ENCODE measurements at regions not wholly inside any gene's neighbourhood (a gene's known extent, or its start where the extent isn't known, plus 50 kb on each side); places are given as distances from the start of the nearest gene placed in this dataset.

- no peak overlapping the region for H3K27ac ChIP-seq (ENCODE audit: extremely low read depth, low read depth, low read length)
- H3K9me3 ChIP-seq (ENCODE audit: control insufficient read depth, insufficient read depth, low read depth, low read length): no peaks in the 10 kb centered on the region
- H3K36me3 ChIP-seq (ENCODE audit: control insufficient read depth in 2 of 2, insufficient read depth in 1 of 2, low read length in 2 of 2): no peaks in the 10 kb centered on the region
- H3K4me3 ChIP-seq (ENCODE audit: low read depth, low read length): no peak overlapping the region
- TF ChIP-seq ZNF624 (tag by site-specific recombination; IDR thresholded peaks at IDR 0.05) (no peak), INSM2 (tag by site-specific recombination; IDR thresholded peaks at IDR 0.05) (no peak), EGR2 (tag by site-specific recombination; IDR thresholded peaks at IDR 0.05; ENCODE audit: low read depth) (no peak), TSHZ1 (tag by site-specific recombination; IDR thresholded peaks at IDR 0.05; ENCODE audit: borderline replicate concordance) (no peak), ZSCAN30 (tag by site-specific recombination; IDR thresholded peaks at IDR 0.05) (no peak), ZNF621 (tag by site-specific recombination; IDR thresholded peaks at IDR 0.05) (no peak), ZNF585B (tag by site-specific recombination; IDR thresholded peaks at IDR 0.05) (no peak), ZNF433 (tag by site-specific recombination; IDR thresholded peaks at IDR 0.05; ENCODE audit: low read depth) (no peak)
- TF ChIP-seq, protein P1, sequence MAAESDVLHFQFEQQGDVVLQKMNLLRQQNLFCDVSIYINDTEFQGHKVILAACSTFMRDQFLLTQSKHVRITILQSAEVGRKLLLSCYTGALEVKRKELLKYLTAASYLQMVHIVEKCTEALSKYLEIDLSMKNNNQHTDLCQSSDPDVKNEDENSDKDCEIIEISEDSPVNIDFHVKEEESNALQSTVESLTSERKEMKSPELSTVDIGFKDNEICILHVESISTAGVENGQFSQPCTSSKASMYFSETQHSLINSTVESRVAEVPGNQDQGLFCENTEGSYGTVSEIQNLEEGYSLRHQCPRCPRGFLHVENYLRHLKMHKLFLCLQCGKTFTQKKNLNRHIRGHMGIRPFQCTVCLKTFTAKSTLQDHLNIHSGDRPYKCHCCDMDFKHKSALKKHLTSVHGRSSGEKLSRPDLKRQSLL (tag by site-specific recombination; IDR thresholded peaks at IDR 0.05): no peak
- TF ChIP-seq, protein P2, sequence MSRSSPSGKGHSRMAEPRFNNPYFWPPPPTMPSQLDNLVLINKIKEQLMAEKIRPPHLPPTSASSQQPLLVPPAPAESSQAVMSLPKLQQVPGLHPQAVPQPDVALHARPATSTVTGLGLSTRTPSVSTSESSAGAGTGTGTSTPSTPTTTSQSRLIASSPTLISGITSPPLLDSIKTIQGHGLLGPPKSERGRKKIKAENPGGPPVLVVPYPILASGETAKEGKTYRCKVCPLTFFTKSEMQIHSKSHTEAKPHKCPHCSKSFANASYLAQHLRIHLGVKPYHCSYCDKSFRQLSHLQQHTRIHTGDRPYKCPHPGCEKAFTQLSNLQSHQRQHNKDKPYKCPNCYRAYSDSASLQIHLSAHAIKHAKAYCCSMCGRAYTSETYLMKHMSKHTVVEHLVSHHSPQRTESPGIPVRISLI (tag by site-specific recombination; IDR thresholded peaks at IDR 0.05): no peak
- TF ChIP-seq, protein P3, sequence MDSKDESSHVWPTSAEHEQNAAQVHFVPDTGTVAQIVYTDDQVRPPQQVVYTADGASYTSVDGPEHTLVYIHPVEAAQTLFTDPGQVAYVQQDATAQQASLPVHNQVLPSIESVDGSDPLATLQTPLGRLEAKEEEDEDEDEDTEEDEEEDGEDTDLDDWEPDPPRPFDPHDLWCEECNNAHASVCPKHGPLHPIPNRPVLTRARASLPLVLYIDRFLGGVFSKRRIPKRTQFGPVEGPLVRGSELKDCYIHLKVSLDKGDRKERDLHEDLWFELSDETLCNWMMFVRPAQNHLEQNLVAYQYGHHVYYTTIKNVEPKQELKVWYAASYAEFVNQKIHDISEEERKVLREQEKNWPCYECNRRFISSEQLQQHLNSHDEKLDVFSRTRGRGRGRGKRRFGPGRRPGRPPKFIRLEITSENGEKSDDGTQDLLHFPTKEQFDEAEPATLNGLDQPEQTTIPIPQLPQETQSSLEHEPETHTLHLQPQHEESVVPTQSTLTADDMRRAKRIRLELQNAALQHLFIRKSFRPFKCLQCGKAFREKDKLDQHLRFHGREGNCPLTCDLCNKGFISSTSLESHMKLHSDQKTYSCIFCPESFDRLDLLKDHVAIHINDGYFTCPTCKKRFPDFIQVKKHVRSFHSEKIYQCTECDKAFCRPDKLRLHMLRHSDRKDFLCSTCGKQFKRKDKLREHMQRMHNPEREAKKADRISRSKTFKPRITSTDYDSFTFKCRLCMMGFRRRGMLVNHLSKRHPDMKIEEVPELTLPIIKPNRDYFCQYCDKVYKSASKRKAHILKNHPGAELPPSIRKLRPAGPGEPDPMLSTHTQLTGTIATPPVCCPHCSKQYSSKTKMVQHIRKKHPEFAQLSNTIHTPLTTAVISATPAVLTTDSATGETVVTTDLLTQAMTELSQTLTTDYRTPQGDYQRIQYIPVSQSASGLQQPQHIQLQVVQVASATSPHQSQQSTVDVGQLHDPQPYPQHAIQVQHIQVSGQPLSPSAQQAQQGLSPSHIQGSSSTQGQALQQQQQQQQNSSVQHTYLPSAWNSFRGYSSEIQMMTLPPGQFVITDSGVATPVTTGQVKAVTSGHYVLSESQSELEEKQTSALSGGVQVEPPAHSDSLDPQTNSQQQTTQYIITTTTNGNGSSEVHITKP (tag by site-specific recombination; IDR thresholded peaks at IDR 0.05): no peak
- ChIA-PET CTCF (interaction anchor here (0.6 kb wide), 1 partner anchor 27 kb away, joined by 3 read pairs; no protein-coding TSS in a partner anchor), POLR2A (no interaction called here)
- no peaks in the 10 kb centered on the region for H3K4me1 ChIP-seq (ENCODE audit: control insufficient read depth, insufficient read depth, low read length)
Measured at GRCh38 chr10:29931833-29932232, 127.6 kb downstream of the JCAD start.

- POLR2A ChIA-PET: no interaction called here
- Histone ChIP-seq H3K36me3 (ENCODE audit: control insufficient read depth in 2 of 2, insufficient read depth in 1 of 2, low read length in 2 of 2) (no peaks in the 10 kb centered on the region), H3K9me3 (ENCODE audit: control insufficient read depth, insufficient read depth, low read depth, low read length) (no peaks in the 10 kb centered on the region), H3K4me3 (ENCODE audit: low read depth, low read length) (no peak overlapping the region), H3K27ac (ENCODE audit: extremely low read depth, low read depth, low read length) (no peak overlapping the region), H3K4me1 (ENCODE audit: control insufficient read depth, insufficient read depth, low read length) (no peaks in the 10 kb centered on the region)
- CTCF ChIA-PET: interaction anchor here (1.1 kb wide), 1 partner anchor 74 kb away, joined by 4 read pairs; no protein-coding TSS in a partner anchor
- TF ChIP-seq, protein P4, sequence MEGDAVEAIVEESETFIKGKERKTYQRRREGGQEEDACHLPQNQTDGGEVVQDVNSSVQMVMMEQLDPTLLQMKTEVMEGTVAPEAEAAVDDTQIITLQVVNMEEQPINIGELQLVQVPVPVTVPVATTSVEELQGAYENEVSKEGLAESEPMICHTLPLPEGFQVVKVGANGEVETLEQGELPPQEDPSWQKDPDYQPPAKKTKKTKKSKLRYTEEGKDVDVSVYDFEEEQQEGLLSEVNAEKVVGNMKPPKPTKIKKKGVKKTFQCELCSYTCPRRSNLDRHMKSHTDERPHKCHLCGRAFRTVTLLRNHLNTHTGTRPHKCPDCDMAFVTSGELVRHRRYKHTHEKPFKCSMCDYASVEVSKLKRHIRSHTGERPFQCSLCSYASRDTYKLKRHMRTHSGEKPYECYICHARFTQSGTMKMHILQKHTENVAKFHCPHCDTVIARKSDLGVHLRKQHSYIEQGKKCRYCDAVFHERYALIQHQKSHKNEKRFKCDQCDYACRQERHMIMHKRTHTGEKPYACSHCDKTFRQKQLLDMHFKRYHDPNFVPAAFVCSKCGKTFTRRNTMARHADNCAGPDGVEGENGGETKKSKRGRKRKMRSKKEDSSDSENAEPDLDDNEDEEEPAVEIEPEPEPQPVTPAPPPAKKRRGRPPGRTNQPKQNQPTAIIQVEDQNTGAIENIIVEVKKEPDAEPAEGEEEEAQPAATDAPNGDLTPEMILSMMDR (tag by site-specific recombination; IDR thresholded peaks at IDR 0.05): no peak
- TF ChIP-seq GLI2 (tag by site-specific recombination; IDR thresholded peaks at IDR 0.05; ENCODE audit: borderline replicate concordance, low read depth): no peak
- no peak for TF ChIP-seq ZNF175 (tag by site-specific recombination; IDR thresholded peaks at IDR 0.05)
- no peak for TF ChIP-seq ZNF302 (tag by site-specific recombination; IDR thresholded peaks at IDR 0.05; ENCODE audit: low read depth)
- no peak for TF ChIP-seq TSHZ1 (tag by site-specific recombination; IDR thresholded peaks at IDR 0.05; ENCODE audit: borderline replicate concordance)
- no peak for TF ChIP-seq ZNF292 (tag by site-specific recombination; IDR thresholded peaks at IDR 0.05; ENCODE audit: borderline replicate concordance, low read depth)
- no peak for TF ChIP-seq MEIS1 (CRISPR knock-in tag; IDR thresholded peaks at IDR 0.05; ENCODE audit: borderline replicate concordance)
Measured at GRCh38 chr10:29929006-29929405, 130.4 kb downstream of the JCAD start.
